ENCODE measurements at regions not wholly inside any gene's neighbourhood (a gene's known extent, or its start where the extent isn't known, plus 50 kb on each side); places are given as distances from the start of the nearest gene placed in this dataset.

DNA sequence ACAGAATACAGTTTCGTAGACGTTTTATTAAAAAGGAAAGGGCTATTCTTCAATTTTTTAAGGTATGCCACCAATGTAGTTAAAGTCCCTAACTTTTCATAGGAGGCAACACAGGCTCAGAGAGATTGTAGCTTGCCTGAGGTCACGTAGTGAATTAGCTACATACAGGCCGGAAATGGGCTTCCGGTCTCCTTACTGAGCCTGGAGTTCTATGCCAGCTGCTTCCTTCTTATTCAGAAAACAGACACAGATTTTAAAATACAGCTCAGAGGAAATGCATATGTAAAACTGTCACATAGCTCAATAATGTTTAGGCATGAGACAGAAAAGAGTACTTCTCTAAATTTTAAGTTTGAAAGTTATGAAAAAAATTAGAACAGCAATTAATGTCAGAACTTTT, 85.4 kb upstream of the TUBA3C start:
- ChIA-PET POLR2A (no interaction called here), CTCF (no interaction called here)
- Histone ChIP-seq H3K36me3 (ENCODE audit: control insufficient read depth in 2 of 2, insufficient read depth in 1 of 2, low read length in 2 of 2) (no peaks in the 10 kb centered on the region), H3K4me1 (ENCODE audit: control insufficient read depth, insufficient read depth, low read length) (no peaks in the 10 kb centered on the region), H3K9me3 (ENCODE audit: control insufficient read depth, insufficient read depth, low read depth, low read length) (no peaks in the 10 kb centered on the region), H3K4me3 (ENCODE audit: low read depth, low read length) (no peak overlapping the region), H3K27ac (ENCODE audit: extremely low read depth, low read depth, low read length) (no peak overlapping the region)
- TF ChIP-seq ZNF501 (tag by site-specific recombination; IDR thresholded peaks at IDR 0.05), result no peak
- no peak for TF ChIP-seq ZNF202 (tag by site-specific recombination; IDR thresholded peaks at IDR 0.05; ENCODE audit: borderline replicate concordance)
- TF ChIP-seq ZNF391 (tag by site-specific recombination; IDR thresholded peaks at IDR 0.05; ENCODE audit: borderline replicate concordance, low read depth), result no peak
- TF ChIP-seq ZBTB17 (tag by site-specific recombination; IDR thresholded peaks at IDR 0.05), result no peak
- TF ChIP-seq ZBTB7A (tag by site-specific recombination; IDR thresholded peaks at IDR 0.05; ENCODE audit: low read depth), result no peak

GRCh38 chr13:19264711-19265110, 83.1 kb upstream of the TUBA3C start:
- H3K27ac ChIP-seq (ENCODE audit: extremely low read depth, low read depth, low read length), result no peak overlapping the region
- H3K36me3 ChIP-seq (ENCODE audit: control insufficient read depth in 2 of 2, insufficient read depth in 1 of 2, low read length in 2 of 2), result no peaks in the 10 kb centered on the region
- H3K4me1 ChIP-seq (ENCODE audit: control insufficient read depth, insufficient read depth, low read length), result no peaks in the 10 kb centered on the region
- no peak overlapping the region for H3K4me3 ChIP-seq (ENCODE audit: low read depth, low read length)
- CTCF ChIA-PET, result no interaction called here
- no peak for TF ChIP-seq ELK4 (IDR thresholded peaks at IDR 0.05; ENCODE audit: borderline replicate concordance, low read depth, low read length)
- TF ChIP-seq ZNF658 (tag by site-specific recombination; IDR thresholded peaks at IDR 0.05), result no peak
- no peak for TF ChIP-seq ZSCAN4 (tag by site-specific recombination; IDR thresholded peaks at IDR 0.05)
- TF ChIP-seq, protein P1, sequence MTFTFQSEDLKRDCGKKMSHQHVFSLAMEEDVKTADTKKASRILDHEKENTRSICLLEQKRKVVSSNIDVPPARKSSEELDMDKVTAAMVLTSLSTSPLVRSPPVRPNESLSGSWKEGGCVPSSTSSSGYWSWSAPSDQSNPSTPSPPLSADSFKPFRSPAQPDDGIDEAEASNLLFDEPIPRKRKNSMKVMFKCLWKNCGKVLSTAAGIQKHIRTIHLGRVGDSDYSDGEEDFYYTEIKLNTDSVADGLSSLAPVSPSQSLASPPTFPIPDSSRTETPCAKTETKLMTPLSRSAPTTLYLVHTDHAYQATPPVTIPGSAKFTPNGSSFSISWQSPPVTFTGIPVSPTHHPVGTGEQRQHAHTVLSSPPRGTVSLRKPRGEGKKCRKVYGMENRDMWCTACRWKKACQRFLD (tag by site-specific recombination; IDR thresholded peaks at IDR 0.05), result no peak
- TF ChIP-seq ZNF16 (tag by site-specific recombination; IDR thresholded peaks at IDR 0.05; ENCODE audit: low read depth), result no peak
- TF ChIP-seq KLF7 (tag by site-specific recombination; IDR thresholded peaks at IDR 0.05; ENCODE audit: borderline replicate concordance), result no peak
- no peak for TF ChIP-seq BCL11B (tag by site-specific recombination; IDR thresholded peaks at IDR 0.05; ENCODE audit: low read depth)
- TF ChIP-seq ZNF112 (tag by site-specific recombination; IDR thresholded peaks at IDR 0.05), result no peak
- no peak for TF ChIP-seq ZNF514 (tag by site-specific recombination; IDR thresholded peaks at IDR 0.05)
- TF ChIP-seq HOXD13 (CRISPR knock-in tag; IDR thresholded peaks at IDR 0.05; ENCODE audit: borderline replicate concordance), result no peak
- TF ChIP-seq SP3 (tag by site-specific recombination; IDR thresholded peaks at IDR 0.05), result no peak
- no peak for TF ChIP-seq ZNF639 (tag by site-specific recombination; IDR thresholded peaks at IDR 0.05)
- no peak for TF ChIP-seq ZNF423 (tag by site-specific recombination; IDR thresholded peaks at IDR 0.05)
- TF ChIP-seq MZF1 (tag by site-specific recombination; IDR thresholded peaks at IDR 0.05; ENCODE audit: borderline replicate concordance), result no peak
- TF ChIP-seq ZNF580 (tag by site-specific recombination; IDR thresholded peaks at IDR 0.05), result no peak
- no peak for TF ChIP-seq ZNF548 (tag by site-specific recombination; IDR thresholded peaks at IDR 0.05)
- TF ChIP-seq ZIC2 (tag by site-specific recombination; IDR thresholded peaks at IDR 0.05), result no peak
- TF ChIP-seq ZNF23 (tag by site-specific recombination; IDR thresholded peaks at IDR 0.05; ENCODE audit: borderline replicate concordance), result no peak
- POLR2A ChIA-PET, result no interaction called here
- no peaks in the 10 kb centered on the region for H3K9me3 ChIP-seq (ENCODE audit: control insufficient read depth, insufficient read depth, low read depth, low read length)
